ENCODE measurements at regions not wholly inside any gene's neighbourhood (a gene's known extent, or its start where the extent isn't known, plus 50 kb on each side); places are given as distances from the start of the nearest gene placed in this dataset.

GRCh38 chr6:22056398-22056797, 240.4 kb downstream of the PRL start:
- H3K27me3 ChIP-seq (replicated peaks) = no peaks in the 10 kb centered on the region
- no peak overlapping the region for H3K27ac ChIP-seq
- no peak overlapping the region for H3K4me3 ChIP-seq (ENCODE audit: low read depth, low read length)
- in situ Hi-C loops (cut with HindIII; ENCODE audit: low pct_ligation_motif_present, low sequenced_read_pairs) = no loop called here
- DNase-seq = no peak
- no peaks in the 10 kb centered on the region for H3K36me3 ChIP-seq (replicated peaks)
- TF ChIP-seq, protein P1, sequence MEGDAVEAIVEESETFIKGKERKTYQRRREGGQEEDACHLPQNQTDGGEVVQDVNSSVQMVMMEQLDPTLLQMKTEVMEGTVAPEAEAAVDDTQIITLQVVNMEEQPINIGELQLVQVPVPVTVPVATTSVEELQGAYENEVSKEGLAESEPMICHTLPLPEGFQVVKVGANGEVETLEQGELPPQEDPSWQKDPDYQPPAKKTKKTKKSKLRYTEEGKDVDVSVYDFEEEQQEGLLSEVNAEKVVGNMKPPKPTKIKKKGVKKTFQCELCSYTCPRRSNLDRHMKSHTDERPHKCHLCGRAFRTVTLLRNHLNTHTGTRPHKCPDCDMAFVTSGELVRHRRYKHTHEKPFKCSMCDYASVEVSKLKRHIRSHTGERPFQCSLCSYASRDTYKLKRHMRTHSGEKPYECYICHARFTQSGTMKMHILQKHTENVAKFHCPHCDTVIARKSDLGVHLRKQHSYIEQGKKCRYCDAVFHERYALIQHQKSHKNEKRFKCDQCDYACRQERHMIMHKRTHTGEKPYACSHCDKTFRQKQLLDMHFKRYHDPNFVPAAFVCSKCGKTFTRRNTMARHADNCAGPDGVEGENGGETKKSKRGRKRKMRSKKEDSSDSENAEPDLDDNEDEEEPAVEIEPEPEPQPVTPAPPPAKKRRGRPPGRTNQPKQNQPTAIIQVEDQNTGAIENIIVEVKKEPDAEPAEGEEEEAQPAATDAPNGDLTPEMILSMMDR (IDR thresholded peaks at IDR 0.05; ENCODE audit: low read depth, low read length, missing control alignments) = no peak

DNA sequence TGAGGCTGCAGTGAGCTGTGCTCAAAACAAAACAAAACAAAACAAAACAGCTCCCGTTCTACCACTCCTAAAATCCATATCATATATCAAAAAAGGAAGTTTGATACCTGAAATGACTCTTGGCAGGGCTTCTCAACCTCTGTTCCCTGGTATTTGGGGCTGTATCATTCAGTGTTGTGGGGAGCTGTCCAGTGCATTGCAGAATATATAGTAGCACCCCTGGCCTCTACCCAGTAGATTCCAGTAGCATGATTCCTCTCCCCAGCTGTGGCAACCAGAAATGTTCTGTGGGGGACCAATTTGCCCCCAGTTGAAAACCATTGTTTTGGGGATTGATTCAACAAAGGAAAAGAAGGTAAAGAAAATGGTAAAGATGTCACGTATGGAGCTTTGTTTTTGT, 238.9 kb downstream of the PRL start:
- TF ChIP-seq, protein P1 (IDR thresholded peaks at IDR 0.05; ENCODE audit: low read depth, low read length, missing control alignments) = no peak
- Histone ChIP-seq H3K27me3 (replicated peaks) (no peaks in the 10 kb centered on the region), H3K27ac (no peak overlapping the region), H3K4me3 (ENCODE audit: low read depth, low read length) (no peak overlapping the region), H3K36me3 (replicated peaks) (no peaks in the 10 kb centered on the region)
- in situ Hi-C loops (cut with HindIII; ENCODE audit: low pct_ligation_motif_present, low sequenced_read_pairs) = no loop called here
- no peak for DNase-seq

DNA sequence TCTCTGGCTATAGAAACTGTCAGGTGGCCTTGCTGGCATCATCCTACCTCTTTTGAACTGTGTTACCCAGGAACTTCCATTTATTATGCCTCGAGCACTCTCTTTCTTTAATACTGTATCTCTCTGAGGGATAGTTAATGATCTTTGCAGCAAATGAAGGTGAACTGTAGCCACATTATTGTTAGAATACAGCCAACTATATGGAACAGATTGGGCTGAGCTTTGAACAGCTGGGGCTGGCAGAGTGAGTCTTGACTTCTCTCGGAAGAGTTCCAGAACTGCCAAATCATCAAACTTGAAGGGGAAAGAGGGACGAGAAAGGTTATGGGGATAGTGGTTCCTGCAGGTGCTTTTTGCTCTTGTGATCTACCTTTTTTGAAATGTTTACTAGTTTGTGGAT, 237.7 kb downstream of the PRL start:
- in situ Hi-C loops (cut with HindIII; ENCODE audit: low pct_ligation_motif_present, low sequenced_read_pairs) = no loop called here
- H3K4me3 ChIP-seq (ENCODE audit: low read depth, low read length) = no peak overlapping the region
- no peak overlapping the region for H3K27ac ChIP-seq
- H3K36me3 ChIP-seq (replicated peaks) = no peaks in the 10 kb centered on the region
- DNase-seq = no peak
- H3K27me3 ChIP-seq (replicated peaks) = no peaks in the 10 kb centered on the region
- TF ChIP-seq, protein P1 (IDR thresholded peaks at IDR 0.05; ENCODE audit: low read depth, low read length, missing control alignments) = no peak

GRCh38 chr6:22059946-22060345, 236.9 kb downstream of the PRL start:
- in situ Hi-C loops (cut with HindIII; ENCODE audit: low pct_ligation_motif_present, low sequenced_read_pairs) = no loop called here
- H3K36me3 ChIP-seq (replicated peaks) = no peaks in the 10 kb centered on the region
- H3K27me3 ChIP-seq (replicated peaks) = no peaks in the 10 kb centered on the region
- no peak overlapping the region for H3K27ac ChIP-seq
- TF ChIP-seq, protein P1 (IDR thresholded peaks at IDR 0.05; ENCODE audit: low read depth, low read length, missing control alignments) = no peak
- no peak for DNase-seq
- H3K4me3 ChIP-seq (ENCODE audit: low read depth, low read length) = no peak overlapping the region

GRCh38 chr6:22062807-22063408, 233.9 kb downstream of the PRL start:
- DNase-seq = no peak
- in situ Hi-C loops (cut with HindIII; ENCODE audit: low pct_ligation_motif_present, low sequenced_read_pairs) = no loop called here
- no peak overlapping the region for H3K4me3 ChIP-seq (ENCODE audit: low read depth, low read length)

More at GRCh38 chr6:22062807-22063408, 233.9 kb downstream of the PRL start:
- TF ChIP-seq, protein P1 (IDR thresholded peaks at IDR 0.05; ENCODE audit: low read depth, low read length, missing control alignments) = no peak
- no peak overlapping the region for H3K27ac ChIP-seq
- H3K36me3 ChIP-seq (replicated peaks) = no peaks in the 10 kb centered on the region
- no peaks in the 10 kb centered on the region for H3K27me3 ChIP-seq (replicated peaks)

Data from brain microvascular endothelial cell (primary cell).